Globus pallidus (tissue), 1 donor: ENCODE measurements at regions not wholly inside any gene's neighbourhood (a gene's known extent, or its start where the extent isn't known, plus 50 kb on each side); places are given as distances from the start of the nearest gene placed in this dataset.
"Not testable (repeated sequence)": the region's sequence is repeated elsewhere in the genome, so short reads cannot be mapped to it uniquely, and the experiment has no call there.

Experiments
- DNase-seq: peaks from one replicate; pipeline ENCODE4 v3.0.0-alpha.2; 2015; ENCODE audit warnings: low spot score

DNA sequence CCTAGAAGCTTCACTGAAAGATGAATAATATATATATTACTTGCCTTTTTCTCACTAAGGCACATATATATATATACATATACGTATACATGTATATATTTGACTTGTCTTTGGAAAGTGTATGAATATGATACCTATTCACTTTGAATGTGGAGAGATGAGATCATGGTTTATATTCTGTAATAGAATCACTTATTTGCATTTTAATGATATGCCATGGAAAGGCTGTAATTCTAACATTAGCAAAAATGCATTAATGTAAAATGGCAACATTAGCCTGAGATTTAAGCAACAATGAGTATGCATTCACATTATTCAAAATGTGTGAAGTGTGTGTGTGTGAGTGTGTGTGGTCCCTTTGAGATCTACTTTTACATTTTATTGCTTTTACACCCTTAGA, 54.5 kb upstream of the PRKD1 start:
- DNase-seq = no peak

GRCh38 chr14:29982993-29983392, 55.3 kb upstream of the PRKD1 start:
- DNase-seq = no peak

GRCh38 chr14:29990344-29990857, 62.8 kb upstream of the PRKD1 start:
- not testable (repeated sequence) for DNase-seq

- DNase-seq = no peak
Measured at GRCh38 chr14:29990993-29991392, 63.3 kb upstream of the PRKD1 start.

DNA sequence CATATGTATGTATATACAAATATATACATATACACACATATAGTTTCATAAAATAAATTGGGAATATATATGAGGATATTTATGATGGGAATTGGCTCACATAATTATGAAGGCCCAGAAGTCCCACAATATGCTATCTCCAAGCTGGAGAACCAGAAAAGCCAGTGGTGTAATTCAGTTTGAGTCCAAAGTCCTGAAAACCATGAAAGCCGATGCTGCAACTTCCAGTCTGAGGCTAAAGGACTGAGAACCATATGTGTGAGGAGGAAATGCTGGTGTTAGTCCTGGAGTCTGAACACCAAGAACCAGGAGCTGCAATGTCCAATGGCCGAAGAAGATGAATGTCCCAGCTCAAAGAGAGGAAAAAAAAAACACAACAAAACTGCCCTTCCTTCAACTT, 65.5 kb upstream of the PRKD1 start:
- DNase-seq = no peak

DNA sequence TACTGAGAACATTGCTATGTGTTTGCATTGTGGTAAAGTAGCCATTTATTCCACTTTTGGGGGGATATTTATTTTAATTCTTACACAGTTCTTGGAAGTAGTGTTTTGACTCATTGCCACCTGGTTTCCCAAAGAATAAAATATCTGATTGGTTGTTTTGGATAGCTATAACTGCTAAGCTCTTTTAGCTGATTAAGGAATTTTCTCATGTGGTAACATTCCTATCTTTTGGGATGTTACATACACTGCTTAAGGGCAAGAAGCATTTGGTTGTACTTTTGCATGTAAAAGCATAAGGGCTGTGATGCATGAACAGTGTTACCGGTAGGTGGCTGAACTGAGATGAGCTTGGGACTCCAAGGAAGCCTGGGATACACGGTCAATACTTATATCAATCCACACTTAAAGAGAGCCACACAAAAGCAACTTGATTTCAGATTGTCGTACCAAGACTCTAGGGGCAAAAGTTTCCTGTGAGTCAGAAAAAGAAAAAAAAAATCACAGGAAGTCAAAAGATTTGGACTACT, 71.4 kb upstream of the PRKD1 start:
- DNase-seq = no peak

DNA sequence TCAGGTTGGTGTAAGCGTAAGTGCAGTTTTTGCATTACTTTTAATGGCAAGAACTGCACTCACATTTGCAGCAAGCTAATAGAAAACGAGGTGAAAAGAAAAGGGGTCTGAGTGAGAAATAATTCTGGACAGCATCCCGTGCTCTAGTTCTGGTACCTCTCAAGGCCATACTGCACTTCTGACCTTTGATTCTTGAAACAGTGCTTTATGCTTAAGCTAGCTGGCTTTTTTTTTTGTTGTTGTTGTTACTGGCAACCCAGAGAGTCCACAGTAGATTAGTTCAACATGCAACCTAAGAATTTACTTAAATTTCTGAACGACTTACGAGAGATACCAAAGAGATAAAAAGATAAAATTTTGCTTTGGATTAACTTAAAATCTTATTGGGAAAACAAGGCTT, 75.2 kb upstream of the PRKD1 start:
- no peak for DNase-seq

GRCh38 chr14:30005114-30005808, 77.6 kb upstream of the PRKD1 start:
- DNase-seq = peak; percentile 45

GRCh38 chr14:30006695-30007094, 79.0 kb upstream of the PRKD1 start:
- no peak for DNase-seq

DNA sequence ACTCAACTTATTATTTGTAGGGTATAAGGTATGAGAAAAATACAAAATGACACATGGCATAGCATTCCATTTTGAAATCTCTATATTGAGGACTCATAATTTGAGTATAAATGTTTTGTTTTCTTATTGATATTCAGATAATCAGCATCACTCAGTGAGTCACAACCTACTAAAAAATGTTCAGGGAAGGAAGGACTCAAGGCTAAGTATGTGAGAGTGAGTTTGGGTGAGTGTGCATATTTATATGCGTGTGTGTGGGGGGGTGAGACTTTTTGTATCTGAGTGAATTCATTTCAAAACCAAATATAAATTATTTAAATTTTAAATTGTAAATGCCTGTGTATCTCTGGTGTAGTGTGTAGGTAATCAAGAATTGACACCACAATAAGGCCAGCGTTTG, 87.8 kb upstream of the PRKD1 start:
- no peak for DNase-seq

- DNase-seq = no peak
Measured at GRCh38 chr14:30016002-30016401, 88.4 kb upstream of the PRKD1 start.

- DNase-seq = no peak
Measured at GRCh38 chr14:30017370-30017993, 89.8 kb upstream of the PRKD1 start.

DNA sequence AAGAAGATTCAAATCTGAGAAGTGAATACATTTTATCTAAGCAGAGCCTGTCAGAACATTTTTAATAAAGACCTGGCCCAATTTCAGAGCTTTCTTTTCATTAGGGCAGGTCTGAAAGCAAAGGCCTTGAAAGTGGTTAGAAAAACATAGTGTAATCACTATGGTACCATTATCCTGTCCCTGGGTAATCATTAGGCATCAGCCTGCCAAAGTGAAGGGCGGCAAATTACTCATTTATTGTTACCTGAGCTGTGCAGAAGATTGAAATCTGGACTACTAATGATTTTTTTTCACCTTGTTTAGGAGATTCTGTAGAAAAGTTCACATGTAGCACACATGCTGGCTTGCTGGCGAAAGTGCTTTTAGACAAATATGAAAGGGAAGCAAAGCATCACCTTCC, 92.6 kb upstream of the PRKD1 start:
- no peak for DNase-seq

- no peak for DNase-seq
Measured at GRCh38 chr14:30020687-30021086, 93.0 kb upstream of the PRKD1 start.

DNA sequence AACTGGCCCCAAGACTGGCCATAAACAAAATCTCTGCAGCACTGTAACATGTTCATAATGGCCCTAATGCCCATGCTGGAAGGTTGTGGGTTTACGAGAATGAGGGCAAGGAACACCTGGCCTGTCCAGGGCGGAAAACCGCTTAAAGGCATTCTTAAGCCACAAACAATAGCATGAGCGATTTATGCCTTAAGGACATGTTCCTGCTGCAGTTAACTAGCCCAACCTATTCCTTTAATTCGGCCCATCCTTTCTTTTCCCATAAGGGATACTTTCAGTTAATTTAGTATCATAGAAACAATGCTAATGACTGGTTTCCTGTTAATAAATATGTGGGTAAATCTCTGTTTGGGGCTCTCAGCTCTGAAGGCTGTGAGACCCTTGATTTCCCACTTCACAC, 95.7 kb upstream of the PRKD1 start:
- not testable (repeated sequence) for DNase-seq

DNA sequence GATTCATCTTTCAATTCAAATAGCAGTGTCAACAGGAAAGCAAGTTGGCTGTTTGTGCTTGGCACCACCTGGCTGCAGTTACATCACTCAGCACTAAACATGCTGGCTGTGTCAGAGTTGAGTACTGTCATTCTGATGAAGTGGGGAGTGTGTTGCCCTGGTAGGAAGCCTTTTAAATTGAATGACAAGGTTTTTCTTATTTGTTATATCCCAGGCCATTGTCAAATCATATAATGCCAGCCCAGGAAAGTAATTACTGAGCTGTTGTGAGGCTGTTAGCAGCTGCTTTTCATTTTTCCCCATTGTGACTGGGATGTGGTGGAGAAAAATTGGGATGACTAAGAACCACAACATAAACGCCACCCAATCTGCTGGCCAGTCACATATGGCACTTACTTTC, 106.5 kb upstream of the PRKD1 start:
- DNase-seq = no peak

GRCh38 chr14:30035361-30035760, 107.7 kb upstream of the PRKD1 start:
- no peak for DNase-seq

- DNase-seq = no peak
Measured at GRCh38 chr14:30045720-30046119, 118.1 kb upstream of the PRKD1 start.

GRCh38 chr14:30053103-30053502, 125.5 kb upstream of the PRKD1 start:
- peak; percentile 22 for DNase-seq

DNA sequence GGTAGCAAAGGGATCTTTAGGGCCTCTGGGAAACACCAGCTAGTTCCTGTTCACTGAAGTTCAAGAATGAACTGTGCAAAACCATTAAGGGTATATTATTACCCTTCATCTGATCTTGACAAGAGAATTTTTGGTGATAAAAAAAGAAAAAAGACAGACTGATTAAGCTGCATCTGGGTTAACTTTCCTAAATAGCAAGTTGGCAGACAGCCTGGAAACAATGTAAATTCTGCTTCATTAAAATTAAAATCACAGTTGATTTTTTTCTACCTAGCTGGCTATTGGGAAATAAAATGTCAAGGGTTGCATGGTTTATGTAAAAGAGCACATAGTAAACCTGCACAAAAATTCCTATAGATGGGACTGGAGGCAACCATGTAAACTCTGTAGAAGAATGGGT, 126.6 kb upstream of the PRKD1 start:
- no peak for DNase-seq

DNA sequence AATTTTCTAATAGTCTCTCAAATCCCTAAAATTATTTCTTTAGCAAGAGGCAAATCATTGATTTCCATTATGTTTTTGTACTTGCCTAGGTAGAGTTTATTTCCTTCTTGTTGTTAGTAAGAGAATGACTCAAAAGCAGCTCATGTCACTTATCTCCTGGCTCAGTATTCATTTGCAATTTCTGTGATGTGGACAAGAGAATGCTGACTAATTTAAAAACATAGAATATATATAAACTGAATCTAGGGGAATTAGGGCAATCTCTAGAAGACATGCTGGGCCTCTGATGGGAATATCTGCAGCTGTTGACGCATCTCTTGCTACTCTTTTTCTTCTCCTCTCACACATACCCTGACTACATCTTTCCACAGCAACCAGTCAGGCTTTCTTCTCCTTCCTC, 130.8 kb upstream of the PRKD1 start:
- DNase-seq = no peak

DNA sequence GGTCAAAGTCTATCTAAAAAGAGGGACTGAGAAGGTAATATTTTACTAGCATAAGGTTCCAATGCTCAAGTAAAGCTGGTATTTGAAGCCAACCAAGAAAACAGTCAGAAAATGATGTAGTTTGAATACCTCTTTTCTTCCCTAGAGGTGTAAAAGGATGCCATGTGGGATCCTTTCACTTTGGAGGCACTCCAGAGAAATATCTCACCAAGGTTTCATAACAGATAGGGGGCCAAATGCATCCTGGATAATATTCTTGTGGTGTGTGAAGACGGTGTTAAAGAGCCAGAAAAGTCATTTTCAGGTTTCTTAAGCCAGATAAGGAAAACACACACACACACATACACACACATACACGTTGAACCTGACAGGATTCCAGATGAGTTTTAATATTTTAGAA, 136.1 kb upstream of the PRKD1 start:
- no peak for DNase-seq

DNA sequence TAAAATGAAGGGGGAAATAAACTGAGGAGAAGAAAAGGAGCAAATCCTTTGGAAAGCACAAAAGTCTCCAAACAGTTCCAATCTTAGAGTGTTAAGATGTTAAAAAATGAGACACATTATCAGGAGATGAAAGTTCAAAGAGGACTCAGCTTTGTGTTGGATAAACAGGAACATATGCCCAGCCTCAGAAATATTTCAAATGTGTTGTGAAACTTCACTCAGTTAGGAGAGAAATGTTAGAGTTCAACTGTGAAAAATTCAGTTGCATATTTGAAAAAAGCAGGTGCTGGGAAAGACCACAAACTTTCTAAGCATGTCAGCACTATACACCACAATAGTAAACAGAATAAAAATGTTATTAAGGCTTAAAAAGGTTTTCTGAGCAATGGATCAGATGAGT, 136.8 kb upstream of the PRKD1 start:
- no peak for DNase-seq

- DNase-seq = no peak
Measured at GRCh38 chr14:30069536-30069935, 141.9 kb upstream of the PRKD1 start.
